Immature natural killer cell (primary cell): ENCODE measurements at regions not wholly inside any gene's neighbourhood (a gene's known extent, or its start where the extent isn't known, plus 50 kb on each side); places are given as distances from the start of the nearest gene placed in this dataset.
"Not testable (repeated sequence)": the region's sequence is repeated elsewhere in the genome, so short reads cannot be mapped to it uniquely, and the experiment has no call there.

Source experiments
- DNase-seq, 3 donors: peaks; one replicate each; pipeline ENCODE4 v3.0.0; 2022; ENCODE audit warnings: mixed read lengths in 1 of 3
- H3K27ac Mint-ChIP-seq, 6 donors: one replicate each; pipeline ENCODE4 v1.8.0; 2020; ENCODE audit warnings: mixed read lengths in 6 of 6, mild to moderate bottlenecking in 5 of 6, inconsistent platforms in 4 of 6, moderate library complexity in 3 of 6
- H3K27me3 Mint-ChIP-seq, 3 donors: one replicate each; pipeline ENCODE4 v1.8.0; 2020 to 2021; ENCODE audit warnings: low read depth in 3 of 3, mild to moderate bottlenecking in 3 of 3, mixed read lengths in 3 of 3, moderate library complexity in 3 of 3, inconsistent platforms in 1 of 3
- H3K36me3 Mint-ChIP-seq, 3 donors: one replicate each; pipeline ENCODE4 v1.8.0; 2020; ENCODE audit warnings: mixed read lengths in 3 of 3, inconsistent platforms in 2 of 3, mild to moderate bottlenecking in 2 of 3
- H3K4me1 Mint-ChIP-seq, 2 donors: one replicate each; pipeline ENCODE4 v1.8.0; 2020; ENCODE audit warnings: inconsistent platforms in 2 of 2, mild to moderate bottlenecking in 2 of 2, mixed read lengths in 2 of 2, moderate library complexity in 1 of 2
- H3K4me3 Mint-ChIP-seq, 5 donors: one replicate each; pipeline ENCODE4 v1.8.0; 2020; ENCODE audit warnings: mild to moderate bottlenecking in 5 of 5, mixed read lengths in 5 of 5, inconsistent platforms in 3 of 5, moderate library complexity in 3 of 5
- H3K9me3 Mint-ChIP-seq, 6 donors: one replicate each; pipeline ENCODE4 v1.8.0; 2020; ENCODE audit warnings: mild to moderate bottlenecking in 6 of 6, mixed read lengths in 6 of 6, inconsistent platforms in 4 of 6, moderate library complexity in 3 of 6

DNA sequence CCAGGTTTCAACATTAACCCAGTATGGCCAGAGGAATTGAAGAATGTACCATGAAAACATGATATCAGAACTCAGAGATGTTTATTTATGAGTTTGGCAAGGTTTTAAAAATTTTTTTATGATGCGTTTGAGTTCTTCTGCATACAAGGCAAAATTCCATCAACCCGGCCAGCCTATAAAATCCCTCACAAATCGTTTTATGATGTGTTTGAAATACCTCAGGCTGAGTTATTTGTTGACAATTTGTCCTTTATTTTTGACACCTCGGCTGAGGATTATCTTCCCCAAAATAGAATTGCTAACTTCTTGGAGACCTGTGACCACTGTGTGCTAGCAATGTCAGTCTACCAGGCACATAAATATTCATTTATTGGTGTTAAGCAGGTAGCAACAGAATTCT lies 91.9 kb upstream of the SLC24A3 start:
- Mint-ChIP-seq H3K4me1 (peaks cover 1 to 3% of the 10 kb centered on the region in 2 donors), H3K27me3 (no peaks in the 10 kb centered on the region), H3K36me3 (peaks cover 0 to 3% (median 0%) of the 10 kb centered on the region in 3 donors), H3K27ac (no peak overlapping the region), H3K4me3 (no peak overlapping the region), H3K9me3 (no peaks in the 10 kb centered on the region)
- no peak for DNase-seq

DNA sequence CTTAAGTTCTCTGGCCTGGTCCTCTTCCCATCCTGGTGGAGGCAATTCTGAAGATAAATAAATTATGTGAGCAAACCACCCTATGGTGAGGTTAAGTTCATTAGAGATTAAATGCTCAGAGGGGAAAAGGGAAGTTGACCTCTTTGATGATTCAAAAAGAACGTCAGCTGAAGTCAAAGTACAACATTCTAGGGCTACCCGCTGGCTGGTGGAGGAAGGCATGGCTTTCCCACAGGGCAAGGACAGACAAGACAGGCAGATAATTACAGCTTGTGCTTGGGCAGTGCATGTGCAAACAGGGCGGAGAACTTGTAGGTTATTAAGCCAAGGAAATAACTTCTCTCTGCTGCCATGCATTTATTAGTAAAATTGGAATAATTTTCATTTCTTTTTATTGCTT lies 91.0 kb upstream of the SLC24A3 start:
- Mint-ChIP-seq H3K27me3 (no peaks in the 10 kb centered on the region), H3K4me3 (no peak overlapping the region), H3K27ac (no peak overlapping the region), H3K36me3 (peaks cover 0 to 3% (median 0%) of the 10 kb centered on the region in 3 donors), H3K4me1 (no peaks in the 10 kb centered on the region), H3K9me3 (no peaks in the 10 kb centered on the region)
- no peak for DNase-seq

DNA sequence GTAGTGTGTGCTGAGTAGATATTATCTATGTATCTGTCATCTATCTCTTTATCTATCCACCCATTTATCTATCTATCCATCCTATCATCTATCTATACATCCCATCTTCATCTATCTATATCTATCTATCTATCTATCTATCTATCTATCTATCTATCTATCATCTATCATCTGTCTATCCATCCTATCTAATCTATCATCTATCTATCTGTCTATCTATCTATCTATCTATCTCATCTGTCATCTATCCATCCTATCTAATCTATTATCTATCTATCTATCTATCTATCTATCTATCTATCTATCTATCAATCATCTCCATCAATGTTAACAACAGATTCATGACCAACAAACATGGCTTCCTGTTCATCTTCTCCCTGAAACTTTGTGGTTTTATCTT lies 90.5 kb upstream of the SLC24A3 start:
- no peak for DNase-seq
- Mint-ChIP-seq H3K4me3 (no peak overlapping the region), H3K9me3 (no peaks in the 10 kb centered on the region), H3K36me3 (peaks cover 0 to 3% (median 0%) of the 10 kb centered on the region in 3 donors), H3K27ac (no peak overlapping the region), H3K4me1 (no peaks in the 10 kb centered on the region), H3K27me3 (no peaks in the 10 kb centered on the region)

DNA sequence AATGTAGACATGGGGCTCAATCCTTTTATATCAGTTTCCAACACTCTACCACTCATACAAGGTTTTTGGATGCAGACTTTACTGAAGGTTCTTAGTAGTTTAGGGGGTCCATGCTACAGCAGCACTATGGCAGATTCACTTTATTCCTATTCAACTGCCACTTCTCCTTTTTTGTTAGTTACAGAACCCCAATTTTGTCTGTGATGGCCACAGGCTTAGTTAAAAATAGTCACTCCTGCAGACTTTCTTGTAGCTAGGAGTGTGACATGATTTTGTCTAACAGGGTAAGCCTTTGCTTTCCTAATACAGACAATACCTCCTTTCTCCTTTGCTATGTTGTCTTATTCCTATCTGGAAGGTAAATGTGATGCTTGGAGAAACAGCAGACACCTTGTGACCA lies 90.0 kb upstream of the SLC24A3 start:
- Mint-ChIP-seq H3K27ac (no peak overlapping the region), H3K9me3 (no peaks in the 10 kb centered on the region), H3K36me3 (peaks cover 0 to 3% (median 0%) of the 10 kb centered on the region in 3 donors), H3K4me1 (no peaks in the 10 kb centered on the region), H3K27me3 (no peaks in the 10 kb centered on the region), H3K4me3 (no peak overlapping the region)
- no peak for DNase-seq

DNA sequence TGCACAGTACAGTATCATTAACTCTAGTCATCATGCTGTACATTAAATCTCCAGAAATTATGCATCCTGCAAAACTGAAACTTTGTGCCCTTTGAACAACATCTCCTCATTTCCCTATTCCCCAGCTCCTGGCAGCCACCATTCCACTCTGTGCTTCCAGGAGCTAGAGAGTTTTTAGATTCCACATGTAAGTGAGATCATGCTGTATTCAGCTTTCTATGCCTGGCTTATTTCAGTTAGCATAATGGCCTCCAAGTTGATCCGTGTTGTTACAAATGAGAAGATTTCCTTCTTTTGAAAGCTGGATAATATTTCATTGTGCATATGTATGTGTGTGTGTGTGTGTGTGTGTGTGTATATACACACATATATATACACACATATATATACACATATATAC lies 86.9 kb upstream of the SLC24A3 start:
- Mint-ChIP-seq H3K4me3 (no peak overlapping the region), H3K9me3 (no peaks in the 10 kb centered on the region), H3K4me1 (no peaks in the 10 kb centered on the region), H3K27me3 (peaks cover 0 to 2% (median 0%) of the 10 kb centered on the region in 3 donors), H3K36me3 (peaks cover 0 to 3% (median 0%) of the 10 kb centered on the region in 3 donors), H3K27ac (no peak overlapping the region)
- no peak for DNase-seq

DNA sequence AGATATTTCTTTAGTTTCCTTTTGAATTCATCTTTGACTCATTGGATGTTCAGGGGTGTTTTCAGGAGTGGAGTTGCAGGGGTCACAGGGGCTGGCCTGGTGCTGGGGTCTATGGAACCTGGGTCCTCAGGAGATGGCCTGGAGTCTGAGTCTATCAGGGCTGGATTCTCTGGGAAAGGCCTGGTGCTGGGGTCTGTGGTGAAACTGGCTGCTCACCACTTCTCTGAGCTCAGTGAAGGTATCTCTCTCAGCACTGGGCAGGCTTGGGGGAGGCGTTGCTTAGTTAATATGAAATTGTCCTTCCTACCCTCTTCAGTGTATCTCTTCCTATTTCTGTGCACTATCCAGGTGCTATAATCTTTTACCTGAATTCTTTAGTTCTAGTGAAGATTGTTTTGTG lies 83.1 kb upstream of the SLC24A3 start:
- H3K36me3 Mint-ChIP-seq, result no peaks in the 10 kb centered on the region
- H3K4me1 Mint-ChIP-seq, result no peaks in the 10 kb centered on the region
- DNase-seq, result no peak
- H3K27me3 Mint-ChIP-seq, result peaks cover 0 to 5% (median 2%) of the 10 kb centered on the region in 3 donors
- H3K4me3 Mint-ChIP-seq, result no peak overlapping the region
- peaks cover 0 to 2% (median 0%) of the 10 kb centered on the region in 6 donors for H3K9me3 Mint-ChIP-seq
- H3K27ac Mint-ChIP-seq, result no peak overlapping the region

DNA sequence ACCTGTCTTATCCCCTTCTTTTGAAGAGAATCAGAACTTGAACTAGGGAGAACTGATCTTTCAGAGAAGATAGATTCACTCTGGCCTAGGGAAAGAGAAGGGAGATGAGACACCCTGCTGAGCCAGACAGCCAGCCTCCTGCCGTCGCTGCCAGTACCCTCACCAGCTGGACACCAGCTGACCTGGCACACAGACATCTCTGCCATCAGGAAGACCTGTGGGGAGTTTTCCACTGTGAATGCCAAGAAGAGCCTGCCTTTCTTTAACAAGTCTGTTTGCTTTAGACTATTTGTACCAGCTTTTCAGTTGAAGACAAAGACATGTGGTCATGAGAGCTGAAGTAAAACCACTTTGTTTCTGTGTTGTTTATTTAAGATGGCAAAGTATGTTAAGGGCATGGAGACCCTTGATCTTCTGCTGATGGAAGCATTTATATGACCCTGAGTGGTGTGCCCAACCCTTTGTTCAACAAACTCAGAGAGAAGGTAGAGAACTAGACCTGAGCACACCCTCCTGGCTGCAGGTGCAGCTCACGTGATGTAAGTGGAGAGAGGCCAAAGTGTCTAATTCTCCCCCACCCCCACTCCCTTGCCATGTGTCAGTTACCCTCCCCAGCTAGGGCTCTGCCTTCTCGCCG lies 82.3 kb upstream of the SLC24A3 start:
- Mint-ChIP-seq H3K4me3 (no peak overlapping the region), H3K4me1 (no peaks in the 10 kb centered on the region), H3K27me3 (peaks cover 0 to 5% (median 4%) of the 10 kb centered on the region in 3 donors), H3K9me3 (peaks cover 0 to 5% (median 0%) of the 10 kb centered on the region in 6 donors), H3K27ac (peak overlapping the region in 1 of 6 donors; percentile 29), H3K36me3 (no peaks in the 10 kb centered on the region)
- no peak for DNase-seq

DNA sequence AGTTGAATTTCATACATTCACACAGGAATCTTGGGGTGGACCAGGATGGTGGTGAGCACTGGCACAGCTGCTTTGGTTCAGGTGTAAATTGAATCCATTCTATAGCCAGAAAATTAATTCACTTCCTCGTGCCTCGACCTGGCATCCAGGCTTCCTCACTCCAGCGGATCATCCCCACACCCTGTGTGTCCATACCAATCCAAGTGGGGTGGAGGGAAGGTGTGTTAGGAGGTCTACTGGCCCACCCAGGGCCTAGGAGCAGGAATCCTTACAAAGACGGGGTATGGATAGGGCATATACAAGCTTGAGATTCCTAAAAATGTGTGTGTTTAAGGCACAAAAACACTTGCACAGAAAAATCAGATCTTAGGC lies 81.8 kb upstream of the SLC24A3 start:
- no peak for DNase-seq
- Mint-ChIP-seq H3K9me3 (peaks cover 0 to 5% (median 0%) of the 10 kb centered on the region in 6 donors), H3K36me3 (no peaks in the 10 kb centered on the region), H3K4me1 (no peaks in the 10 kb centered on the region), H3K4me3 (no peak overlapping the region), H3K27ac (no peak overlapping the region), H3K27me3 (peaks cover 0 to 5% (median 4%) of the 10 kb centered on the region in 3 donors)

DNA sequence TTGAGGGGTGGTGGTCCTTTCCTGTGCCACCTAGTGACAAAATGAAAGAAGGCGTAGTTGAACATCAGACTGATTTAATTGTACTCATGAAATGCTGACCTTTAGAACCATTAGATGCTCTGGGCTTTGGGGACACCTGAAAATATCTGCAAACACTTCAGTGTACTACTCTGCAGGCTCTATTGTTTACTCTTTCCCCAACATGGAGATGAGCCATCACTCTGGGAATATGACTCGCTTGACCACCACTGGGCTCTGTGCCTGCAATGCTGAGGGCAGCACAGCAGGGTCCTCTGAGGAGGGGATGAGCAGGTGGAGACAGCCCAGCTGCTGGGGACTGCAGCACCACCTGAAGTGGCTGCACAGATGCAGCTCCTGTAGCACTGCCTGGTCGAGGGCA lies 74.8 kb upstream of the SLC24A3 start:
- no peak for DNase-seq
- H3K36me3 Mint-ChIP-seq, result no peaks in the 10 kb centered on the region
- no peak overlapping the region for H3K27ac Mint-ChIP-seq
- no peaks in the 10 kb centered on the region for H3K4me1 Mint-ChIP-seq
- peaks cover 0 to 7% (median under 1%) of the 10 kb centered on the region in 6 donors for H3K9me3 Mint-ChIP-seq
- peaks cover 0 to 3% (median 3%) of the 10 kb centered on the region in 3 donors for H3K27me3 Mint-ChIP-seq
- H3K4me3 Mint-ChIP-seq, result no peak overlapping the region

DNA sequence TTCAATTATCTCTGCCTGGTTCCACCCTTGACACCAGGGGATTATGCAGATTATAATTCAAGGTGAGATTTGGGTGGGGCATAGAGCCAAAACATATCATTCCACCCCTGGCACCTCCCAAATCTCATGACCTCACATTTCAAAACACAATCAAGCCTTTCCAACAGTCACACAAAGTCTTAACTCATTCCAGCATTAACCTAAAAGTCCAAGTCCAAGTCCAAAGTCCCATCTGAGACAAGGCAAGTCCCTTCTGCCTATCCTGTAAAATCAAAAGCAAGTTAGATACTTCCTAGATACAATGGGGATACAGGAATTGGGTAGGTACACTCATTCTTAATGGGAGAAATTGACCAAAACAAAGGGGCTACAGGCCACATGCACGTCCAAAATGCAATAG lies 73.7 kb upstream of the SLC24A3 start:
- H3K4me3 Mint-ChIP-seq, result no peak overlapping the region
- peaks cover 0 to 5% (median under 1%) of the 10 kb centered on the region in 6 donors for H3K9me3 Mint-ChIP-seq
- no peaks in the 10 kb centered on the region for H3K36me3 Mint-ChIP-seq
- H3K27me3 Mint-ChIP-seq, result peaks cover 3% of the 10 kb centered on the region in 3 donors
- no peaks in the 10 kb centered on the region for H3K4me1 Mint-ChIP-seq
- no peak for DNase-seq
- no peak overlapping the region for H3K27ac Mint-ChIP-seq

DNA sequence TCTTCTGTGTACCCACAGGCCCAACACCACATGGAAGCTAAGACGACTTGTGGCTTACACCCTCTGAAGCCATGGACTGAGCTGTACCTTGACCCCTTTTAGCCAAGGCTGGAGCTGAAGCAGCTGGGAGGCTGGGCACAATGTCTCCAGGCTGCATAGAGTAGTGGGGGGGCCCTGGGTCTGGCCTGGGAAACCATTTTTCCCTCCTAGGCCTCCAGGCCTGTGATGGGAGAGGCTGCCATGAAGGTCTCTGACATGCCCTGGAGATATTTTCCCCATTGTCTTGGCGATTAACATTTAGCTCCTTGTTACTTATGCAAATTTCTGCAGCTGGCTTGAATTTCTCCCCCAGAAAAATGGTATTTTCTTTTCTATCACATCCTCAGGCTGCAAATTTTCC lies 72.9 kb upstream of the SLC24A3 start:
- H3K27ac Mint-ChIP-seq, result peak overlapping the region in 1 of 6 donors; percentile 32
- not testable (repeated sequence) for DNase-seq, H3K4me3 Mint-ChIP-seq, H3K27me3 Mint-ChIP-seq, H3K4me1 Mint-ChIP-seq, H3K36me3 Mint-ChIP-seq, H3K9me3 Mint-ChIP-seq

DNA sequence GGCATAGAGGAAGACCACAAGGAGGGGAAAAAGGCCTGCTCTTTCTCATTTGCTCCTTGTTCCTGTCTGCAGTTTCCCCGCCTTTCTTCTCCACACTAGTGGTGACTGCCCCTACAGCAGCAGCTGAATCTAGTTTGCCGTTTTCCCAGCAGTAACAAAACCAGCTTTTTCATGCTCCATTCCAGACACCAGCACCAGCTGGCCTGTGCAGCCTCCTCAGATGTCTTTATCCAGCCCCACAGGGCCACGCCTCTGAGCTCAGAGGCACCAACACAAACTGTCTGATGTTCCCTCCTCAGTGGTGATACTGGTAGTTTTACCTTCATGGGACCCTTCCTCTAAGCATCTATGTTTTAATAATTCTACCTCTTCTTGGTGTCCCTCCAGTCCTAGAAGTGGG lies 70.4 kb upstream of the SLC24A3 start:
- Mint-ChIP-seq H3K4me1 (no peaks in the 10 kb centered on the region), H3K9me3 (no peaks in the 10 kb centered on the region), H3K36me3 (no peaks in the 10 kb centered on the region), H3K27ac (no peak overlapping the region), H3K4me3 (no peak overlapping the region), H3K27me3 (peaks cover 0 to 8% (median 0%) of the 10 kb centered on the region in 3 donors)
- DNase-seq, result no peak

DNA sequence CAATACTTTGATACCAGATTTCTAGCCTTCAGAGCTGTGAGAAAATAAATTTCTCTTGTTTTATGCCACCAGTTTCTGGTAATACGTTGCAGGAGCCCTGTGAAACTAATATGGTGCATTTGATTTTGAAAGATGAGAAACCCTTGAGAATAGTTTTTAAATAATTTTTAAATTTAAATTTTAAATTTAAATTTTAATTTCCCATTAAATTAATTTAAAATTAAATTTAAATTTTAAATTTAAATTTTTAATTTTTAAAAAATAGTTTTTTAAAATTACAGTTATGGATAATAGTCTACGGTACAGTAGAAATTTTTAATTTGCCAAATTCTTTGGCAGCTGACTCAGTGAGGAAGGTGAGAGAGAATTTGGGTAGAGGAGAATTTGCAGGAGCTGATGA lies 68.6 kb upstream of the SLC24A3 start:
- no peaks in the 10 kb centered on the region for H3K9me3 Mint-ChIP-seq
- H3K27me3 Mint-ChIP-seq, result peaks cover 2 to 10% (median 4%) of the 10 kb centered on the region in 3 donors
- no peaks in the 10 kb centered on the region for H3K36me3 Mint-ChIP-seq
- H3K4me1 Mint-ChIP-seq, result no peaks in the 10 kb centered on the region
- DNase-seq, result no peak
- no peak overlapping the region for H3K4me3 Mint-ChIP-seq
- H3K27ac Mint-ChIP-seq, result no peak overlapping the region

DNA sequence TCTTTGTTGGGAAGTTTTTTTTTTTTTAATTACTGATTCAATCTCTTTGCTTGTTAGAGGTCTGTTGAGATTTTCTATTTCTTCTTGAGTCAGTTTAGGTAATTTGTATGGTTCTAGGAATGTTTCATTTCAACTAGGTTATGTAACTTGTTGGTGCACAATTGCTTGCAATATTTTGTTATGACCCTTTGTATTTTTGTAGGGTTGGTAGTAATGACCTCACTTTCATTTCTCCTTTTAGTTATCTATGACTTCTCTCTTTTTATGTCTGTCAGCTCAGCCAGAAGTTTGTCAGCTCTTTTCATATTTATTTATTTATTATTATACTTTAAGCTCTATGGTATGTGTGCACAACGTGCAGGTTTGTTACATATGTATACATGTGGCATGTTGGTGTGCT lies 51.1 kb upstream of the SLC24A3 start:
- H3K4me1 Mint-ChIP-seq, result no peaks in the 10 kb centered on the region
- H3K4me3 Mint-ChIP-seq, result no peak overlapping the region
- H3K27ac Mint-ChIP-seq, result no peak overlapping the region
- peaks cover 0 to 4% (median 0%) of the 10 kb centered on the region in 3 donors for H3K36me3 Mint-ChIP-seq
- no peak for DNase-seq
- H3K9me3 Mint-ChIP-seq, result peaks cover 0 to 8% (median 0%) of the 10 kb centered on the region in 6 donors
- H3K27me3 Mint-ChIP-seq, result peaks cover 0 to 4% (median 4%) of the 10 kb centered on the region in 3 donors
